ENCODE measurements at regions not wholly inside any gene's neighbourhood (a gene's known extent, or its start where the extent isn't known, plus 50 kb on each side); places are given as distances from the start of the nearest gene placed in this dataset.

GRCh38 chr1:239816081-239816782 lies 275.5 kb upstream of the FMN2 start:
- in situ Hi-C loops (cut with HindIII; ENCODE audit: low sequenced_read_pairs): no loop called here

- in situ Hi-C loops (cut with HindIII; ENCODE audit: low sequenced_read_pairs): no loop called here
Observed at GRCh38 chr1:239817276-239817675, 274.4 kb upstream of the FMN2 start.

GRCh38 chr1:239817801-239818200 lies 273.9 kb upstream of the FMN2 start:
- in situ Hi-C loops (cut with HindIII; ENCODE audit: low sequenced_read_pairs): no loop called here

- in situ Hi-C loops (cut with HindIII; ENCODE audit: low sequenced_read_pairs): no loop called here
Observed at GRCh38 chr1:239819096-239819495, 272.6 kb upstream of the FMN2 start.

GRCh38 chr1:239819756-239820250 lies 271.9 kb upstream of the FMN2 start:
- in situ Hi-C loops (cut with HindIII; ENCODE audit: low sequenced_read_pairs): no loop called here

- in situ Hi-C loops (cut with HindIII; ENCODE audit: low sequenced_read_pairs): no loop called here
Observed at GRCh38 chr1:239823852-239824251, 267.8 kb upstream of the FMN2 start.

- in situ Hi-C loops (cut with HindIII; ENCODE audit: low sequenced_read_pairs): no loop called here
Observed at GRCh38 chr1:239826211-239826610, 265.5 kb upstream of the FMN2 start.

GRCh38 chr1:239826736-239827135 lies 264.9 kb upstream of the FMN2 start:
- in situ Hi-C loops (cut with HindIII; ENCODE audit: low sequenced_read_pairs): no loop called here

GRCh38 chr1:239829535-239829934 lies 262.1 kb upstream of the FMN2 start:
- in situ Hi-C loops (cut with HindIII; ENCODE audit: low sequenced_read_pairs): no loop called here

- in situ Hi-C loops (cut with HindIII; ENCODE audit: low sequenced_read_pairs): no loop called here
Observed at GRCh38 chr1:239831577-239832355, 259.9 kb upstream of the FMN2 start.

GRCh38 chr1:239833723-239834122 lies 258.0 kb upstream of the FMN2 start:
- in situ Hi-C loops (cut with HindIII; ENCODE audit: low sequenced_read_pairs): no loop called here

- in situ Hi-C loops (cut with HindIII; ENCODE audit: low sequenced_read_pairs): no loop called here
Observed at GRCh38 chr1:239835946-239836440, 255.7 kb upstream of the FMN2 start.

GRCh38 chr1:239840336-239840735 lies 251.3 kb upstream of the FMN2 start:
- in situ Hi-C loops (cut with HindIII; ENCODE audit: low sequenced_read_pairs): no loop called here

- in situ Hi-C loops (cut with HindIII; ENCODE audit: low sequenced_read_pairs): no loop called here
Observed at GRCh38 chr1:239840790-239841189, 250.9 kb upstream of the FMN2 start.

- in situ Hi-C loops (cut with HindIII; ENCODE audit: low sequenced_read_pairs): no loop called here
Observed at GRCh38 chr1:239841631-239842030, 250.1 kb upstream of the FMN2 start.

GRCh38 chr1:239843541-239843940 lies 248.1 kb upstream of the FMN2 start:
- in situ Hi-C loops (cut with HindIII; ENCODE audit: low sequenced_read_pairs): no loop called here

GRCh38 chr1:239844833-239845232 lies 246.8 kb upstream of the FMN2 start:
- in situ Hi-C loops (cut with HindIII; ENCODE audit: low sequenced_read_pairs): no loop called here

- in situ Hi-C loops (cut with HindIII; ENCODE audit: low sequenced_read_pairs): no loop called here
Observed at GRCh38 chr1:239854922-239855321, 236.8 kb upstream of the FMN2 start.

- in situ Hi-C loops (cut with HindIII; ENCODE audit: low sequenced_read_pairs): no loop called here
Observed at GRCh38 chr1:239856067-239856466, 235.6 kb upstream of the FMN2 start.

- in situ Hi-C loops (cut with HindIII; ENCODE audit: low sequenced_read_pairs): no loop called here
Observed at GRCh38 chr1:239856924-239857323, 234.8 kb upstream of the FMN2 start.

GRCh38 chr1:239858057-239858456 lies 233.6 kb upstream of the FMN2 start:
- in situ Hi-C loops (cut with HindIII; ENCODE audit: low sequenced_read_pairs): no loop called here

- in situ Hi-C loops (cut with HindIII; ENCODE audit: low sequenced_read_pairs): no loop called here
Observed at GRCh38 chr1:239858529-239858928, 233.2 kb upstream of the FMN2 start.
